WTC11 (cell line): ENCODE measurements at regions not wholly inside any gene's neighbourhood (a gene's known extent, or its start where the extent isn't known, plus 50 kb on each side); places are given as distances from the start of the nearest gene placed in this dataset.

Experiments
- ATAC-seq: fragments of 200-7000 bp; cut with Tn5 transposase; 2 replicates; pipeline ENCODE4 v1.10.0; 2021; ENCODE audit warnings: mild to moderate bottlenecking, moderate library complexity
- CTCF ChIA-PET: fragments of 300-600 bp; sonication (Branson Sonifier 250); formaldehyde crosslinking; loops from one replicate; lab custom pipeline; 2021; ENCODE audit warnings: antibody characterized with exemption; lab: Charles Lee
- POLR2A ChIA-PET: fragments of 350-600 bp; sonication (Branson Sonifier 250); formaldehyde crosslinking; loops from one replicate; lab custom pipeline; 2021; ENCODE audit warnings: antibody characterized with exemption; lab: Charles Lee
- DNase-seq: peaks from one replicate; pipeline ENCODE4 v3.0.0; 2021; ENCODE audit warnings: low spot score
- H3K27ac Mint-ChIP-seq: 2 replicates; pipeline ENCODE4 v1.8.0; 2021; ENCODE audit warnings: mixed read lengths
- H3K27me3 Mint-ChIP-seq: 2 replicates; pipeline ENCODE4 v1.8.0; 2021; ENCODE audit warnings: low read depth, mild to moderate bottlenecking, moderate library complexity, mixed read lengths
- H3K36me3 Mint-ChIP-seq: 2 replicates; pipeline ENCODE4 v1.8.0; 2021; ENCODE audit warnings: mixed read lengths
- H3K4me1 Mint-ChIP-seq: 2 replicates; pipeline ENCODE4 v1.8.0; 2022; ENCODE audit warnings: mixed read lengths
- H3K4me3 Mint-ChIP-seq: 2 replicates; pipeline ENCODE4 v1.8.0; 2021; ENCODE audit warnings: mild to moderate bottlenecking, moderate library complexity, mixed read lengths
- H3K9me3 Mint-ChIP-seq: 2 replicates; pipeline ENCODE4 v1.8.0; 2021; ENCODE audit warnings: mixed read lengths
- E2F5 ChIP-seq: sonication (generic); formaldehyde crosslinking; IDR thresholded peaks from 2 replicates; pipeline ENCODE4 v1.8.1; 2022; ENCODE audit warnings: mild to moderate bottlenecking, moderate library complexity, missing genetic modification reagents
- ERG ChIP-seq: fragments of 250-450 bp; sonication (Bioruptor Pico); IDR thresholded peaks from 2 replicates; pipeline ENCODE4 v1.8.0; 2021; ENCODE audit warnings: mild to moderate bottlenecking
- ESRRA ChIP-seq: sonication (generic); formaldehyde crosslinking; IDR thresholded peaks from 2 replicates; pipeline ENCODE4 v1.8.1; 2022; ENCODE audit warnings: mild to moderate bottlenecking, missing genetic modification reagents, borderline replicate concordance
- FOXP1 ChIP-seq: sonication (generic); formaldehyde crosslinking; IDR thresholded peaks from 2 replicates; pipeline ENCODE4 v1.8.0; 2022; ENCODE audit warnings: missing genetic modification reagents, mild to moderate bottlenecking, moderate library complexity, borderline replicate concordance
- KAT7 ChIP-seq: sonication (generic); formaldehyde crosslinking; IDR thresholded peaks from 2 replicates; pipeline ENCODE4 v1.8.1; 2023; ENCODE audit warnings: missing genetic modification reagents, mild to moderate bottlenecking, borderline replicate concordance
- MYBL2 ChIP-seq: sonication (generic); formaldehyde crosslinking; IDR thresholded peaks from 2 replicates; pipeline ENCODE4 v1.8.1; 2023; ENCODE audit warnings: mild to moderate bottlenecking, moderate library complexity, missing genetic modification reagents
- NFYB ChIP-seq: sonication (generic); formaldehyde crosslinking; conservative IDR thresholded peaks from 2 replicates; pipeline ENCODE4 v1.8.0; 2022; ENCODE audit warnings: low read depth, missing genetic modification reagents
- NR2C2 ChIP-seq: sonication (generic); formaldehyde crosslinking; IDR thresholded peaks from 2 replicates; pipeline ENCODE4 v1.8.0; 2022; ENCODE audit warnings: mild to moderate bottlenecking, missing genetic modification reagents
- NR3C1 ChIP-seq: sonication (generic); formaldehyde crosslinking; conservative IDR thresholded peaks from 2 replicates; pipeline ENCODE4 v1.8.1; 2023; ENCODE audit warnings: low read depth, mild to moderate bottlenecking, missing genetic modification reagents
- SMAD3 ChIP-seq: sonication (generic); formaldehyde crosslinking; IDR thresholded peaks from 2 replicates; pipeline ENCODE4 v1.8.0; 2022; ENCODE audit warnings: missing genetic modification reagents, mild to moderate bottlenecking, borderline replicate concordance
- ZMAT4 ChIP-seq: fragments of 250-450 bp; sonication (Bioruptor Pico); IDR thresholded peaks from 2 replicates; pipeline ENCODE4 v1.9.0; 2021; ENCODE audit warnings: mild to moderate bottlenecking
- ZNF425 ChIP-seq: fragments of 250-450 bp; sonication (Bioruptor Pico); conservative IDR thresholded peaks from 2 replicates; pipeline ENCODE4 v1.9.0; 2021; ENCODE audit warnings: mild to moderate bottlenecking
- TF ChIP-seq, protein P1 (sequence below): sonication (generic); formaldehyde crosslinking; IDR thresholded peaks from 2 replicates; pipeline ENCODE4 v1.8.1; 2022; ENCODE audit warnings: low read depth, missing genetic modification reagents, borderline replicate concordance
- TF ChIP-seq, protein P2 (sequence below): sonication (generic); formaldehyde crosslinking; IDR thresholded peaks from 2 replicates; pipeline ENCODE4 v1.8.0; 2022; ENCODE audit warnings: missing genetic modification reagents
- TF ChIP-seq, protein P3 (sequence below): sonication (generic); formaldehyde crosslinking; conservative IDR thresholded peaks from 2 replicates; pipeline ENCODE4 v1.8.1; 2023; ENCODE audit warnings: mild to moderate bottlenecking, low read depth, missing genetic modification reagents, moderate library complexity

DNA sequence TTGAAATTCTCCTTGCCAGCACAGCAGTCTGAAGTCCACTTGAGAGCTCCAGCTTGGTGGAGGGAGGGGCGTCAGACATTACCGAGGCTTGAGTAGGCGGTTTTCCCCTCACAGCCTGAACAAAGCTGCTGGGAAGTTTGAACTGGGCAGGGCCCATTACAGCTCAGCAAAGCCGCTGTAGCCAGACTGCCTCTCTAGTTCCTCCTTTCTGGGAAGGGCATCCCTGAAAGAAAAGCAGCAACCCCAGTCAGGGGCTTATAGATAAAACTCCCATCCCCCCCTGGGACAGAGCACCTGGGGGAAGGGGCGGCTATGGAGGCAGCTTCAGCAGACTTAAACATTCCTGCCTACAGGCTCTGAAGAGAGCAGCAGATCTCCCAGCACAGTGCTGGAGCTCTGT is 325.3 kb downstream of the GJA1 start:
- ChIA-PET CTCF (interaction anchor here (0.7 kb wide), 1 partner anchor 89 kb away, joined by 3 read pairs; no protein-coding TSS in a partner anchor), POLR2A (no interaction called here)
- ATAC-seq: peak; percentile 62

GRCh38 chr6:121764493-121764892 is 329.0 kb downstream of the GJA1 start:
- Mint-ChIP-seq H3K4me3 (no peak overlapping the region), H3K27ac (no peak overlapping the region), H3K4me1 (peaks cover 7% of the 10 kb centered on the region), H3K9me3 (peaks cover 7% of the 10 kb centered on the region), H3K27me3 (no peaks in the 10 kb centered on the region)
- POLR2A ChIA-PET: no interaction called here
- ATAC-seq: no peak
- TF ChIP-seq NFYB (CRISPR knock-in tag) (no peak), SMAD3 (CRISPR knock-in tag) (no peak), ZMAT4 (CRISPR knock-in tag) (no peak), NR3C1 (no peak)
- TF ChIP-seq, protein P1, sequence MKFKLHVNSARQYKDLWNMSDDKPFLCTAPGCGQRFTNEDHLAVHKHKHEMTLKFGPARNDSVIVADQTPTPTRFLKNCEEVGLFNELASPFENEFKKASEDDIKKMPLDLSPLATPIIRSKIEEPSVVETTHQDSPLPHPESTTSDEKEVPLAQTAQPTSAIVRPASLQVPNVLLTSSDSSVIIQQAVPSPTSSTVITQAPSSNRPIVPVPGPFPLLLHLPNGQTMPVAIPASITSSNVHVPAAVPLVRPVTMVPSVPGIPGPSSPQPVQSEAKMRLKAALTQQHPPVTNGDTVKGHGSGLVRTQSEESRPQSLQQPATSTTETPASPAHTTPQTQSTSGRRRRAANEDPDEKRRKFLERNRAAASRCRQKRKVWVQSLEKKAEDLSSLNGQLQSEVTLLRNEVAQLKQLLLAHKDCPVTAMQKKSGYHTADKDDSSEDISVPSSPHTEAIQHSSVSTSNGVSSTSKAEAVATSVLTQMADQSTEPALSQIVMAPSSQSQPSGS: no peak
- TF ChIP-seq, protein P2, sequence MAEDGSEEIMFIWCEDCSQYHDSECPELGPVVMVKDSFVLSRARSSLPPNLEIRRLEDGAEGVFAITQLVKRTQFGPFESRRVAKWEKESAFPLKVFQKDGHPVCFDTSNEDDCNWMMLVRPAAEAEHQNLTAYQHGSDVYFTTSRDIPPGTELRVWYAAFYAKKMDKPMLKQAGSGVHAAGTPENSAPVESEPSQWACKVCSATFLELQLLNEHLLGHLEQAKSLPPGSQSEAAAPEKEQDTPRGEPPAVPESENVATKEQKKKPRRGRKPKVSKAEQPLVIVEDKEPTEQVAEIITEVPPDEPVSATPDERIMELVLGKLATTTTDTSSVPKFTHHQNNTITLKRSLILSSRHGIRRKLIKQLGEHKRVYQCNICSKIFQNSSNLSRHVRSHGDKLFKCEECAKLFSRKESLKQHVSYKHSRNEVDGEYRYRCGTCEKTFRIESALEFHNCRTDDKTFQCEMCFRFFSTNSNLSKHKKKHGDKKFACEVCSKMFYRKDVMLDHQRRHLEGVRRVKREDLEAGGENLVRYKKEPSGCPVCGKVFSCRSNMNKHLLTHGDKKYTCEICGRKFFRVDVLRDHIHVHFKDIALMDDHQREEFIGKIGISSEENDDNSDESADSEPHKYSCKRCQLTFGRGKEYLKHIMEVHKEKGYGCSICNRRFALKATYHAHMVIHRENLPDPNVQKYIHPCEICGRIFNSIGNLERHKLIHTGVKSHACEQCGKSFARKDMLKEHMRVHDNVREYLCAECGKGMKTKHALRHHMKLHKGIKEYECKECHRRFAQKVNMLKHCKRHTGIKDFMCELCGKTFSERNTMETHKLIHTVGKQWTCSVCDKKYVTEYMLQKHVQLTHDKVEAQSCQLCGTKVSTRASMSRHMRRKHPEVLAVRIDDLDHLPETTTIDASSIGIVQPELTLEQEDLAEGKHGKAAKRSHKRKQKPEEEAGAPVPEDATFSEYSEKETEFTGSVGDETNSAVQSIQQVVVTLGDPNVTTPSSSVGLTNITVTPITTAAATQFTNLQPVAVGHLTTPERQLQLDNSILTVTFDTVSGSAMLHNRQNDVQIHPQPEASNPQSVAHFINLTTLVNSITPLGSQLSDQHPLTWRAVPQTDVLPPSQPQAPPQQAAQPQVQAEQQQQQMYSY (CRISPR knock-in tag): no peak
- TF ChIP-seq, all 79 proteins: peak for 0
- H3K36me3 Mint-ChIP-seq: peaks cover 9% of the 10 kb centered on the region; the same call in 1 of the 2 replicates
- DNase-seq: no peak
- CTCF ChIA-PET: no interaction called here

More for the DNA sequence above, 325.3 kb downstream of the GJA1 start:
- peaks cover 9% of the 10 kb centered on the region; the same call in 1 of the 2 replicates for H3K36me3 Mint-ChIP-seq
- DNase-seq: peak; percentile 21
- H3K27me3 Mint-ChIP-seq: no peaks in the 10 kb centered on the region
- TF ChIP-seq NR2C2 (CRISPR knock-in tag) (no peak), KAT7 (CRISPR knock-in tag) (no peak), ESRRA (no peak), ZNF425 (no peak), MYBL2 (no peak), FOXP1 (CRISPR knock-in tag) (no peak), ERG (CRISPR knock-in tag) (no peak), NR3C1 (no peak), E2F5 (CRISPR knock-in tag) (no peak)
- TF ChIP-seq, protein P3, sequence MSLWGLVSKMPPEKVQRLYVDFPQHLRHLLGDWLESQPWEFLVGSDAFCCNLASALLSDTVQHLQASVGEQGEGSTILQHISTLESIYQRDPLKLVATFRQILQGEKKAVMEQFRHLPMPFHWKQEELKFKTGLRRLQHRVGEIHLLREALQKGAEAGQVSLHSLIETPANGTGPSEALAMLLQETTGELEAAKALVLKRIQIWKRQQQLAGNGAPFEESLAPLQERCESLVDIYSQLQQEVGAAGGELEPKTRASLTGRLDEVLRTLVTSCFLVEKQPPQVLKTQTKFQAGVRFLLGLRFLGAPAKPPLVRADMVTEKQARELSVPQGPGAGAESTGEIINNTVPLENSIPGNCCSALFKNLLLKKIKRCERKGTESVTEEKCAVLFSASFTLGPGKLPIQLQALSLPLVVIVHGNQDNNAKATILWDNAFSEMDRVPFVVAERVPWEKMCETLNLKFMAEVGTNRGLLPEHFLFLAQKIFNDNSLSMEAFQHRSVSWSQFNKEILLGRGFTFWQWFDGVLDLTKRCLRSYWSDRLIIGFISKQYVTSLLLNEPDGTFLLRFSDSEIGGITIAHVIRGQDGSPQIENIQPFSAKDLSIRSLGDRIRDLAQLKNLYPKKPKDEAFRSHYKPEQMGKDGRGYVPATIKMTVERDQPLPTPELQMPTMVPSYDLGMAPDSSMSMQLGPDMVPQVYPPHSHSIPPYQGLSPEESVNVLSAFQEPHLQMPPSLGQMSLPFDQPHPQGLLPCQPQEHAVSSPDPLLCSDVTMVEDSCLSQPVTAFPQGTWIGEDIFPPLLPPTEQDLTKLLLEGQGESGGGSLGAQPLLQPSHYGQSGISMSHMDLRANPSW: no peak
- TF ChIP-seq, all 79 proteins: peak for 0
- Mint-ChIP-seq H3K9me3 (peaks cover 11% of the 10 kb centered on the region), H3K4me1 (peaks cover 7% of the 10 kb centered on the region), H3K4me3 (no peak overlapping the region), H3K27ac (no peak overlapping the region)
